Neutrophil (primary cell): ENCODE measurements at regions not wholly inside any gene's neighbourhood (a gene's known extent, or its start where the extent isn't known, plus 50 kb on each side); places are given as distances from the start of the nearest gene placed in this dataset.

Source experiments
- H3K27ac ChIP-seq: fragments of 200-600 bp; sonication (generic); 2 replicates; pipeline ENCODE4 v1.5.1; 2016; ENCODE audit warnings: mild to moderate bottlenecking, moderate library complexity
- H3K27me3 ChIP-seq: fragments of 200-600 bp; sonication (generic); 2 replicates; pipeline ENCODE4 v1.6.0; 2016; ENCODE audit warnings: mild to moderate bottlenecking
- H3K36me3 ChIP-seq: fragments of 200-600 bp; sonication (generic); 2 replicates; pipeline ENCODE4 v1.5.1; 2017
- H3K4me1 ChIP-seq, 2 experiments: fragments of 200-600 bp in 1 of 2; sonication (generic) in 1 of 2; 1 replicate in 1 of 2; 2 replicates in 1 of 2; pipeline versions ENCODE4 v1.5.1 to v1.6.1; 2013 to 2016; ENCODE audit warnings: low read depth in 1 of 2, low read length in 1 of 2, mild to moderate bottlenecking in 1 of 2, moderate library complexity in 1 of 2; ENCODE audit not compliant: control insufficient read depth in 1 of 2, insufficient read depth in 1 of 2
- H3K4me3 ChIP-seq, 2 experiments: fragments of 200-600 bp in 1 of 2; sonication (generic) in 1 of 2; 1 replicate in 1 of 2; 2 replicates in 1 of 2; pipeline ENCODE4 v1.5.1; 2013 to 2016; ENCODE audit warnings: low read depth in 1 of 2, low read length in 1 of 2, mild to moderate bottlenecking in 1 of 2, moderate library complexity in 1 of 2
- H3K9me3 ChIP-seq: fragments of 200-600 bp; sonication (generic); 2 replicates; pipeline ENCODE4 v1.5.1; 2016
- CTCF ChIP-seq: fragments of 200-600 bp; sonication (generic); IDR thresholded peaks from 2 replicates; pipeline ENCODE4 v1.5.1; 2016; ENCODE audit warnings: antibody characterized with exemption

GRCh38 chr6:137816133-137816579 lies 50.9 kb upstream of the TNFAIP3 start:
- no peak overlapping the region for H3K27ac ChIP-seq
- no peaks in the 10 kb centered on the region for H3K27me3 ChIP-seq
- H3K4me3 ChIP-seq: no peak overlapping the region
- H3K9me3 ChIP-seq: no peaks in the 10 kb centered on the region
- no peak for TF ChIP-seq CTCF
- peaks cover 15 to 16% of the 10 kb centered on the region in 2 experiments for H3K4me1 ChIP-seq
- no peaks in the 10 kb centered on the region for H3K36me3 ChIP-seq

GRCh38 chr6:137816688-137817618 lies 50.1 kb upstream of the TNFAIP3 start:
- TF ChIP-seq CTCF: no peak
- Histone ChIP-seq H3K27me3 (no peaks in the 10 kb centered on the region), H3K4me1 (peaks cover 7 to 8% of the 10 kb centered on the region in 2 experiments), H3K27ac (no peak overlapping the region), H3K36me3 (no peaks in the 10 kb centered on the region), H3K9me3 (no peaks in the 10 kb centered on the region), H3K4me3 (no peak overlapping the region)
